Type B pancreatic cell (in vitro differentiated cells): ENCODE measurements at regions not wholly inside any gene's neighbourhood (a gene's known extent, or its start where the extent isn't known, plus 50 kb on each side); places are given as distances from the start of the nearest gene placed in this dataset.
"Not testable (repeated sequence)": the region's sequence is repeated elsewhere in the genome, so short reads cannot be mapped to it uniquely, and the experiment has no call there.

Experiments
- DNase-seq: peaks from one replicate; pipeline ENCODE4 v3.0.0; 2021; ENCODE audit warnings: mixed read lengths; ENCODE audit not compliant: unreplicated experiment; ENCODE audit errors: extremely low spot score
- H3K27ac Mint-ChIP-seq: 2 replicates; pipeline ENCODE4 v1.8.0; 2021; ENCODE audit warnings: mild to moderate bottlenecking, mixed read lengths
- H3K27me3 Mint-ChIP-seq: 2 replicates; pipeline ENCODE4 v1.8.0; 2021; ENCODE audit warnings: mixed read lengths
- H3K36me3 Mint-ChIP-seq: 2 replicates; pipeline ENCODE4 v1.8.0; 2021; ENCODE audit warnings: mixed read lengths
- H3K4me1 Mint-ChIP-seq: one replicate; pipeline ENCODE4 v1.8.0; 2021; ENCODE audit warnings: mixed read lengths; ENCODE audit not compliant: unreplicated experiment
- H3K4me3 Mint-ChIP-seq: 2 replicates; pipeline ENCODE4 v1.8.0; 2021; ENCODE audit warnings: mild to moderate bottlenecking, mixed read lengths
- H3K9me3 Mint-ChIP-seq: 2 replicates; pipeline ENCODE4 v1.8.0; 2021; ENCODE audit warnings: mixed read lengths
- CTCF ChIP-seq: fragments of 200-600 bp; sonication (generic); conservative IDR thresholded peaks from 2 replicates; pipeline ENCODE4 v1.5.0; 2021; ENCODE audit warnings: antibody characterized with exemption, mild to moderate bottlenecking

GRCh38 chr11:57057561-57057960 lies 68.8 kb downstream of the OR5AK2 start:
- Mint-ChIP-seq H3K27ac (no peak overlapping the region), H3K9me3 (no peaks in the 10 kb centered on the region), H3K4me1 (no peaks in the 10 kb centered on the region), H3K36me3 (no peaks in the 10 kb centered on the region), H3K4me3 (no peak overlapping the region), H3K27me3 (no peaks in the 10 kb centered on the region)
- DNase-seq = no peak
- TF ChIP-seq CTCF = no peak

- not testable (repeated sequence) for H3K27ac Mint-ChIP-seq, H3K4me3 Mint-ChIP-seq, H3K27me3 Mint-ChIP-seq, H3K36me3 Mint-ChIP-seq, H3K4me1 Mint-ChIP-seq, H3K9me3 Mint-ChIP-seq, DNase-seq
These were observed 74.2 kb downstream of the OR5AK2 start for GRCh38 chr11:57062957-57063356.

- Mint-ChIP-seq H3K27me3 (no peaks in the 10 kb centered on the region), H3K4me1 (peaks cover 4% of the 10 kb centered on the region), H3K36me3 (no peaks in the 10 kb centered on the region), H3K4me3 (no peak overlapping the region), H3K27ac (no peak overlapping the region), H3K9me3 (no peaks in the 10 kb centered on the region)
- DNase-seq = no peak
- TF ChIP-seq CTCF = no peak
These were observed 81.2 kb downstream of the OR5AK2 start for GRCh38 chr11:57069942-57070341.

GRCh38 chr11:57071829-57072228 lies 83.1 kb downstream of the OR5AK2 start:
- H3K27me3 Mint-ChIP-seq = no peaks in the 10 kb centered on the region
- H3K4me1 Mint-ChIP-seq = peaks cover 4% of the 10 kb centered on the region
- H3K36me3 Mint-ChIP-seq = no peaks in the 10 kb centered on the region
- DNase-seq = no peak
- no peak for TF ChIP-seq CTCF
- no peaks in the 10 kb centered on the region for H3K9me3 Mint-ChIP-seq
- no peak overlapping the region for H3K27ac Mint-ChIP-seq
- H3K4me3 Mint-ChIP-seq = no peak overlapping the region

GRCh38 chr11:57072640-57073039 lies 83.9 kb downstream of the OR5AK2 start:
- no peak for DNase-seq
- H3K27me3 Mint-ChIP-seq = no peaks in the 10 kb centered on the region
- H3K4me3 Mint-ChIP-seq = no peak overlapping the region
- H3K9me3 Mint-ChIP-seq = no peaks in the 10 kb centered on the region
- H3K27ac Mint-ChIP-seq = no peak overlapping the region
- no peak for TF ChIP-seq CTCF
- no peaks in the 10 kb centered on the region for H3K36me3 Mint-ChIP-seq
- peaks cover 4% of the 10 kb centered on the region for H3K4me1 Mint-ChIP-seq

GRCh38 chr11:57073128-57073527 lies 84.4 kb downstream of the OR5AK2 start:
- TF ChIP-seq CTCF = no peak

More at GRCh38 chr11:57073128-57073527, 84.4 kb downstream of the OR5AK2 start:
- H3K36me3 Mint-ChIP-seq = no peaks in the 10 kb centered on the region
- no peak overlapping the region for H3K4me3 Mint-ChIP-seq
- DNase-seq = no peak
- H3K9me3 Mint-ChIP-seq = no peaks in the 10 kb centered on the region
- no peaks in the 10 kb centered on the region for H3K27me3 Mint-ChIP-seq
- no peak overlapping the region for H3K27ac Mint-ChIP-seq
- H3K4me1 Mint-ChIP-seq = peaks cover 4% of the 10 kb centered on the region
